ENCODE measurements at regions not wholly inside any gene's neighbourhood (a gene's known extent, or its start where the extent isn't known, plus 50 kb on each side); places are given as distances from the start of the nearest gene placed in this dataset.

DNA sequence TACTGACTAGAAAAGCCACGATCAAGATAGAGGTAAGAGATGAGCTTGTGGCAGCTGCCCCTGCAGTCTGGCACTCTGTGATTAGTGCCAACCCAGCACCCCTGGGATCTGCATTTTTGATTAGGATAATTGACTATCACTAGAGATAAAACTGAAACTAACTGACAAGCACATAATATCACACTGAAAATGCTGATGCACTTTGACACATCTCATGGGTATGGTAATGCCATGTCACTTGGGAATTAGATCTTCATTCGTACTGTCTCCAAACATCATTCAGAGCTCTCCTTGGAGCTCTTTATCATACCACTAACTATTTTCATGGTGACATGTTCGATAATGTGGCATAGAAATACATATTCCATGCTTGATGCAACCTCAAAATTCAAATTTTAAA is 612.9 kb upstream of the BTBD3 start:
- TF ChIP-seq, protein P1, sequence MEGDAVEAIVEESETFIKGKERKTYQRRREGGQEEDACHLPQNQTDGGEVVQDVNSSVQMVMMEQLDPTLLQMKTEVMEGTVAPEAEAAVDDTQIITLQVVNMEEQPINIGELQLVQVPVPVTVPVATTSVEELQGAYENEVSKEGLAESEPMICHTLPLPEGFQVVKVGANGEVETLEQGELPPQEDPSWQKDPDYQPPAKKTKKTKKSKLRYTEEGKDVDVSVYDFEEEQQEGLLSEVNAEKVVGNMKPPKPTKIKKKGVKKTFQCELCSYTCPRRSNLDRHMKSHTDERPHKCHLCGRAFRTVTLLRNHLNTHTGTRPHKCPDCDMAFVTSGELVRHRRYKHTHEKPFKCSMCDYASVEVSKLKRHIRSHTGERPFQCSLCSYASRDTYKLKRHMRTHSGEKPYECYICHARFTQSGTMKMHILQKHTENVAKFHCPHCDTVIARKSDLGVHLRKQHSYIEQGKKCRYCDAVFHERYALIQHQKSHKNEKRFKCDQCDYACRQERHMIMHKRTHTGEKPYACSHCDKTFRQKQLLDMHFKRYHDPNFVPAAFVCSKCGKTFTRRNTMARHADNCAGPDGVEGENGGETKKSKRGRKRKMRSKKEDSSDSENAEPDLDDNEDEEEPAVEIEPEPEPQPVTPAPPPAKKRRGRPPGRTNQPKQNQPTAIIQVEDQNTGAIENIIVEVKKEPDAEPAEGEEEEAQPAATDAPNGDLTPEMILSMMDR (conservative IDR thresholded peaks at IDR 0.05; ENCODE audit: low read length): no peak
- no peak for TF ChIP-seq EZH2phosphoT487 (IDR thresholded peaks at IDR 0.05; ENCODE audit: borderline replicate concordance, low read depth, low read length)
